Adrenal gland (tissue), 9 donors: ENCODE measurements at regions not wholly inside any gene's neighbourhood (a gene's known extent, or its start where the extent isn't known, plus 50 kb on each side); places are given as distances from the start of the nearest gene placed in this dataset.
"Not testable (repeated sequence)": the region's sequence is repeated elsewhere in the genome, so short reads cannot be mapped to it uniquely, and the experiment has no call there.

Source experiments
- DNase-seq, 7 donors: peaks; one replicate each; pipeline ENCODE4 v3.0.0-alpha.2; 2019 to 2020
- H3K27ac ChIP-seq, 5 donors: fragments of 200-600 bp; sonication (generic) in 4 of 5; 1 replicate in 3 of 5; 2 replicates in 2 of 5; pipeline versions ENCODE4 v1.5.1 to v1.8.0; 2016 to 2020; ENCODE audit warnings: mild to moderate bottlenecking in 1 of 5
- H3K27me3 ChIP-seq: fragments of 200-600 bp; 2 replicates; pipeline ENCODE4 v1.8.0; 2021
- H3K36me3 ChIP-seq, 2 donors: fragments of 200-600 bp; replicated peaks in 1 of 2; 1 replicate in 1 of 2; 2 replicates in 1 of 2; pipeline versions ENCODE4 v1.5.1 to v1.8.0; 2018 to 2022
- H3K4me1 ChIP-seq, 2 donors: fragments of 200-600 bp; replicated peaks in 1 of 2; 1 replicate in 1 of 2; 2 replicates in 1 of 2; pipeline versions ENCODE4 v1.5.1 to v1.8.0; 2018 to 2021
- H3K4me3 ChIP-seq, 4 donors: fragments of 200-600 bp; sonication (generic) in 3 of 4; one replicate each; pipeline ENCODE4 v1.5.1; 2016 to 2018
- H3K9me3 ChIP-seq, 3 donors: fragments of 200-600 bp; sonication (generic) in 1 of 3; replicated peaks in 1 of 3; 1 replicate in 2 of 3; 2 replicates in 1 of 3; pipeline versions ENCODE4 v1.5.1 to v1.8.0; 2016 to 2021
- CTCF ChIP-seq, 6 experiments: fragments of 450-650 bp in 4 of 6; fragments of 200-600 bp in 2 of 6; sonication (generic) in 1 of 6; IDR thresholded peaks; 1 replicate in 5 of 6; 2 replicates in 1 of 6; pipeline versions ENCODE4 v1.5.1 to v1.8.0; 2016 to 2021; ENCODE audit warnings: antibody characterized with exemption in 6 of 6, mild to moderate bottlenecking in 2 of 6, moderate library complexity in 1 of 6
- POLR2A ChIP-seq, 2 donors: fragments of 450-650 bp; IDR thresholded peaks; one replicate each; pipeline ENCODE4 v1.6.1; 2017; ENCODE audit warnings: antibody characterized with exemption in 2 of 2, mild to moderate bottlenecking in 2 of 2, moderate library complexity in 1 of 2
- WGBS, 4 donors: extraction: QIAGEN DNeasy Blood & Tissue Kit in 2 of 4; methylation state at CpG; one replicate each; pipeline versions ENCODE4 v1.1.5 to v1.1.7; 2013 to 2017; 5-methylcytosine and 5-hydroxymethylcytosine counted together
- intact Hi-C, 2 donors: fragments of 100-400 bp; cut with DNase I; formaldehyde crosslinking; loops; one replicate each; pipeline versions ENCODE4 v1.14.1 to v1.15.0; 2022 to 2023
- donor health status: healthy with polysubstance abuse.
- donor health status: Bipolar disorder and iron deficiency.
- donor health status: DM: yes; HTN: yes; CAD: no.
- donor health status: DM: no; HTN: no; CAD: no.
- donor health status: DM: no; HTN: no; CAD: no.

GRCh38 chr17:45585037-45585733 is 94.7 kb upstream of the PLEKHM1 start:
- H3K27ac ChIP-seq: peak overlapping the region in 4 of 5 donors; percentile 57 to 83 (median 75)

GRCh38 chr17:45585794-45586650 is 95.5 kb upstream of the PLEKHM1 start:
- H3K27ac ChIP-seq: peak overlapping the region in 3 of 5 donors; percentile 71 to 83 (median 79)
- H3K4me3 ChIP-seq: peak overlapping the region in 3 of 4 donors; percentile 32 to 91 (median 56)
- peak in 3 of 6 experiments; percentile 21 to 34 (median 33) for TF ChIP-seq CTCF (IDR thresholded peaks at IDR 0.05)
- WGBS, 4 donors: 2 to 5% (median 4%) methylated on average over 9 to 48 of the region's 62 CpGs
- H3K9me3 ChIP-seq, H3K27me3 ChIP-seq, H3K4me1 ChIP-seq, H3K36me3 ChIP-seq: not testable (repeated sequence)
- intact Hi-C loops: loop anchor here in 1 of 2 donors (5.0 kb wide), 1 partner anchor 154 kb away; the partner anchor contains the start of gene ARHGAP27
- DNase-seq: peak; percentile 33 to 60 (median 40)

More at GRCh38 chr17:45585037-45585733, 94.7 kb upstream of the PLEKHM1 start:
- H3K4me3 ChIP-seq: peak overlapping the region in 3 of 4 donors; percentile 32 to 91 (median 56)
- not testable (repeated sequence) for H3K9me3 ChIP-seq, H3K4me1 ChIP-seq, H3K27me3 ChIP-seq, H3K36me3 ChIP-seq
- TF ChIP-seq CTCF (IDR thresholded peaks at IDR 0.05) (peak in 2 of 6 experiments; percentile 5 to 16), POLR2A (IDR thresholded peaks at IDR 0.05) (peak in 1 of 2 donors; percentile 31)
- DNase-seq: peak; percentile 81 to 90 (median 86)
- intact Hi-C loops: loop anchor here in 1 of 2 donors (5.0 kb wide), 1 partner anchor 153 kb away; the partner anchor contains the start of gene ARHGAP27
- 0 to 2% (median 1%) methylated on average over 14 to 56 of the region's 56 CpGs for WGBS, 4 donors

- 50 to 90% (median 82%) methylated on average over 1 to 6 of the region's 6 CpGs; no CpG with 5 or more reads in 1 of the 4 donors for WGBS, 4 donors
- H3K27ac ChIP-seq: peak overlapping the region in 1 of 5 donors; percentile 79
- intact Hi-C loops: loop anchor here in 1 of 2 donors (5.0 kb wide), 1 partner anchor 154 kb away; the partner anchor contains the start of gene ARHGAP27
- H3K4me3 ChIP-seq: peak overlapping the region in 1 of 4 donors; percentile 91
- H3K36me3 ChIP-seq, H3K27me3 ChIP-seq, H3K4me1 ChIP-seq, DNase-seq, H3K9me3 ChIP-seq: not testable (repeated sequence)
Observed at GRCh38 chr17:45586651-45586934, 96.1 kb upstream of the PLEKHM1 start.

- H3K4me3 ChIP-seq, H3K9me3 ChIP-seq, H3K36me3 ChIP-seq, H3K4me1 ChIP-seq, intact Hi-C loops, H3K27me3 ChIP-seq, H3K27ac ChIP-seq: not testable (repeated sequence)
- DNase-seq: peak; percentile 62 to 90 (median 76)
- 3 to 12% (median 8%) methylated on average over 5 to 6 of the region's 6 CpGs for WGBS, 4 donors
- peak; percentile 57 to 79 (median 72) for TF ChIP-seq CTCF (IDR thresholded peaks at IDR 0.05)
Observed at GRCh38 chr17:45592433-45592923, 102.0 kb upstream of the PLEKHM1 start.

GRCh38 chr17:45596347-45596746 is 105.8 kb upstream of the PLEKHM1 start:
- WGBS, 4 donors: 70 to 88% (median 73%) methylated on average over 4 of the region's 4 CpGs
- H3K27ac ChIP-seq, H3K4me1 ChIP-seq, DNase-seq, H3K9me3 ChIP-seq, H3K4me3 ChIP-seq, intact Hi-C loops, H3K27me3 ChIP-seq, H3K36me3 ChIP-seq: not testable (repeated sequence)

GRCh38 chr17:45600052-45601012 is 109.8 kb upstream of the PLEKHM1 start:
- H3K4me1 ChIP-seq, H3K36me3 ChIP-seq, H3K9me3 ChIP-seq, H3K27ac ChIP-seq, H3K27me3 ChIP-seq, intact Hi-C loops, H3K4me3 ChIP-seq, DNase-seq: not testable (repeated sequence)
- 67 to 84% (median 82%) methylated on average over 4 to 12 of the region's 21 CpGs; no CpG with 5 or more reads in 1 of the 4 donors for WGBS, 4 donors

GRCh38 chr17:45601013-45601412 is 110.5 kb upstream of the PLEKHM1 start:
- 91% methylated on average over 11 to 13 of the region's 18 CpGs; no CpG with 5 or more reads in 2 of the 4 donors for WGBS, 4 donors
- not testable (repeated sequence) for H3K4me1 ChIP-seq

More at GRCh38 chr17:45601013-45601412, 110.5 kb upstream of the PLEKHM1 start:
- H3K27ac ChIP-seq, H3K36me3 ChIP-seq, intact Hi-C loops, H3K27me3 ChIP-seq, DNase-seq, H3K9me3 ChIP-seq, H3K4me3 ChIP-seq: not testable (repeated sequence)
